Thymus (tissue), 11 donors: ENCODE measurements at regions not wholly inside any gene's neighbourhood (a gene's known extent, or its start where the extent isn't known, plus 50 kb on each side); places are given as distances from the start of the nearest gene placed in this dataset.

ENCODE experiments used
- DNase-seq, 9 donors: peaks; one replicate each; pipeline ENCODE4 v3.0.0-alpha.2; 2013; ENCODE audit warnings: low spot score in 9 of 9, low read depth in 6 of 9, missing footprints in 1 of 9
- H3K27ac ChIP-seq, 2 donors: one replicate each; pipeline ENCODE4 v1.5.1; 2013; ENCODE audit warnings: control low read depth in 1 of 2, low read depth in 1 of 2, low read length in 1 of 2, mild to moderate bottlenecking in 1 of 2, moderate library complexity in 1 of 2
- H3K27me3 ChIP-seq, 2 donors: one replicate each; pipeline ENCODE4 v1.5.1; 2013; ENCODE audit warnings: low read length in 1 of 2; ENCODE audit not compliant: control insufficient read depth in 2 of 2, insufficient read depth in 1 of 2
- H3K36me3 ChIP-seq, 2 donors: one replicate each; pipeline ENCODE4 v1.5.1; 2013; ENCODE audit warnings: low read length in 1 of 2, mild to moderate bottlenecking in 1 of 2, moderate library complexity in 1 of 2; ENCODE audit not compliant: control insufficient read depth in 2 of 2, insufficient read depth in 2 of 2
- H3K4me1 ChIP-seq, 2 donors: one replicate each; pipeline ENCODE4 v1.5.1; 2013; ENCODE audit warnings: low read length in 2 of 2; ENCODE audit not compliant: control insufficient read depth in 2 of 2, insufficient read depth in 2 of 2
- H3K4me3 ChIP-seq, 2 donors: one replicate each; pipeline ENCODE4 v1.5.1; 2013; ENCODE audit warnings: low read length in 2 of 2, control low read depth in 1 of 2, mild to moderate bottlenecking in 1 of 2
- H3K9me3 ChIP-seq, 2 donors: one replicate each; pipeline ENCODE4 v1.5.1; 2013; ENCODE audit warnings: low read length in 1 of 2, mild to moderate bottlenecking in 1 of 2; ENCODE audit not compliant: control insufficient read depth in 2 of 2, insufficient read depth in 1 of 2
- WGBS: extraction: QIAGEN DNeasy Blood & Tissue Kit; methylation state at CpG from one replicate; pipeline ENCODE4 v1.1.7; 2013; 5-methylcytosine and 5-hydroxymethylcytosine counted together
- donor health status: healthy.

DNA sequence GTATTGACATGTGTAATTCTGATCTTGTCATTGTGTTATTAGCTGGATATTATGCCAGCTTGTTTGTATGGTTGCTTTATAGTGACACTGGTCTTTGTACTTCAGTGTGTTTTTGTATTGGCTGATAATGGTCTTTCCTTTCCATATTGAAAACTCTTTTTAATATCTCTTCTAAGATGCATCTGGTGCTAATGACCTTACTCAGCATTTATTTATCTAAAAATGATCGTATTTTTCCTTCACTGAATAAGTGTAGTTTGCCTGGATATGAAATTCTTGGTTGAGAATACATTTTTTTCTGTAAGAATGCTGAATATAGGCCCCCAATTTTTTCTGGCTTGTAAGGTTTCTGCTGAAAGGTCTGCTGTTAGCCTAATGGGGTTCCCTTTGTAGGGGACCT, 465.5 kb upstream of the TMPRSS15 start:
- H3K27me3 ChIP-seq, result no peaks in the 10 kb centered on the region
- no peaks in the 10 kb centered on the region for H3K36me3 ChIP-seq
- 57% methylated on average over 1 of the region's 1 CpG for WGBS
- H3K4me3 ChIP-seq, result no peak overlapping the region
- H3K9me3 ChIP-seq, result no peaks in the 10 kb centered on the region
- H3K4me1 ChIP-seq, result no peaks in the 10 kb centered on the region
- H3K27ac ChIP-seq, result no peak overlapping the region
- no peak for DNase-seq

DNA sequence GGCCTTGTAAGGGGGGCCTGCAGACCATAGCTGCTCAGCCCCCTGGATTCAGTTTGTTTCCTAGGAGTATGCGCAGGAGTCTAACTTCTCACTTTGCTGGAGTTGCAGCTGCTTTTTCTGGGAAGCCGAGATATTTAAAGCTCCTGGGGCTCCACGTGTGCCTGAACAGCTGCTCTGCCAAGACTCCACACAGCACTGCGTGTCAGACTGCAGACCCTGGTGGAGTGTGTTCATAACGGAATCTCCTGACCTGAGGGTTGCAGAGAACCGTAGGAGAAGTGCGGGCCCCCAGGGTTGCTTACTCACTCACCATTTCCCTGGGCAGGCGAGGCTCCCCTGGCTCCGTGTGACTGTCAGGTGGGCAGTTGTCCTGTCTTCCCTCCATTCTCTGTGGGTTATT, 474.3 kb upstream of the TMPRSS15 start:
- Histone ChIP-seq H3K27ac (no peak overlapping the region), H3K4me1 (no peaks in the 10 kb centered on the region), H3K9me3 (peaks cover 3 to 16% of the 10 kb centered on the region in 2 donors), H3K36me3 (no peaks in the 10 kb centered on the region), H3K4me3 (no peak overlapping the region), H3K27me3 (no peaks in the 10 kb centered on the region)
- 67% methylated on average over 9 of the region's 9 CpGs for WGBS
- DNase-seq, result no peak

- WGBS, result 92% methylated on average over 4 of the region's 4 CpGs
- H3K9me3 ChIP-seq, result no peaks in the 10 kb centered on the region
- H3K36me3 ChIP-seq, result no peaks in the 10 kb centered on the region
- DNase-seq, result no peak
- H3K4me1 ChIP-seq, result no peaks in the 10 kb centered on the region
- H3K4me3 ChIP-seq, result no peak overlapping the region
- no peak overlapping the region for H3K27ac ChIP-seq
- no peaks in the 10 kb centered on the region for H3K27me3 ChIP-seq
Measured at GRCh38 chr21:18887922-18888602, 484.5 kb upstream of the TMPRSS15 start.

DNA sequence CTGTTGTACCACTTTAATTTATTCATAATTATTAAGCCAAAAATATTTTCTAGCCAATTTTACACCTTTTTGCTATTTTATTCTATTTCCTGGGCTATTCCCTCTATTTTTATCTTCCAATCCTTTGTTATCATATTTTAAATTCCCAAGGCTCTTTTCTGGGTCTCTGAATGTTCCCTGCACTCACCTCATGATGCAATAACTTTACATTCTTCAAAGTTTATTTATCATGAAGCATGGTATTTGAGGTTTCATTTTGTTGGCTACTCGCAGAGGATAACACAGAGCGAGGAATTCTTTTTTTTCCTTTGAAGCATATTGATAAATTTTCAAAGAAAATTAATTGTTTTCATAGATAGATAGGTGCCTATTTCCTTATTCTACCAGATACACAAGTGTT, 489.8 kb upstream of the TMPRSS15 start:
- no peak overlapping the region for H3K4me3 ChIP-seq
- WGBS, result 97% methylated on average over 2 of the region's 2 CpGs
- H3K36me3 ChIP-seq, result no peaks in the 10 kb centered on the region
- H3K9me3 ChIP-seq, result no peaks in the 10 kb centered on the region
- DNase-seq, result no peak
- no peaks in the 10 kb centered on the region for H3K4me1 ChIP-seq
- H3K27me3 ChIP-seq, result no peaks in the 10 kb centered on the region
- no peak overlapping the region for H3K27ac ChIP-seq

DNA sequence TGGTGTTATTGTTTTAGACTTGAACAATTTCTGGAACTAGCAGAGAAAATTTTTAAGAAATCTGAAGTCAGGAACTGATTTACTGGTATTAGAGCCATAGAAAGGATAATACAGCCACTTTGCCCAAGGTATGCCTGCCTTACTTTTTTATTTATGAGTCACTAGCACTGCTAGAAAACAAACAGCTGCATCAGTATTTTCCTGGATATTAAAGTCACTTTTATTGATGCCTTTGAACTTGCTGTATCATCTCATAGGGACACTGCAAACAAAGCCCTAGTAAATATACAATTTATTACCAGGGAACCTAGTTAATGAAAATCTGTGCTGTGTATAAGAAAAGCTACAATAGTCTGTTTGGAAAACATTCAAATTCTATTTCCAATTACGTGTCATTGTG, 490.8 kb upstream of the TMPRSS15 start:
- Histone ChIP-seq H3K27ac (no peak overlapping the region), H3K4me3 (no peak overlapping the region), H3K36me3 (no peaks in the 10 kb centered on the region), H3K4me1 (no peaks in the 10 kb centered on the region), H3K9me3 (no peaks in the 10 kb centered on the region), H3K27me3 (no peaks in the 10 kb centered on the region)
- DNase-seq, result no peak
- WGBS, result 28% methylated on average over 1 of the region's 1 CpG

- H3K9me3 ChIP-seq, result no peaks in the 10 kb centered on the region
- H3K4me3 ChIP-seq, result no peak overlapping the region
- no peaks in the 10 kb centered on the region for H3K27me3 ChIP-seq
- H3K27ac ChIP-seq, result no peak overlapping the region
- peak in 1 of 9 donors; percentile 9 for DNase-seq
- no peaks in the 10 kb centered on the region for H3K4me1 ChIP-seq
- H3K36me3 ChIP-seq, result no peaks in the 10 kb centered on the region
Measured at GRCh38 chr21:18899261-18899660, 495.7 kb upstream of the TMPRSS15 start.

GRCh38 chr21:18902660-18903059, 499.1 kb upstream of the TMPRSS15 start:
- DNase-seq, result no peak
- no peak overlapping the region for H3K4me3 ChIP-seq
- WGBS, result 92% methylated on average over 3 of the region's 3 CpGs
- H3K27ac ChIP-seq, result no peak overlapping the region
- H3K4me1 ChIP-seq, result no peaks in the 10 kb centered on the region
- no peaks in the 10 kb centered on the region for H3K9me3 ChIP-seq
- no peaks in the 10 kb centered on the region for H3K36me3 ChIP-seq
- no peaks in the 10 kb centered on the region for H3K27me3 ChIP-seq

- no peaks in the 10 kb centered on the region for H3K36me3 ChIP-seq
- H3K9me3 ChIP-seq, result no peaks in the 10 kb centered on the region
- H3K27ac ChIP-seq, result no peak overlapping the region
- no peaks in the 10 kb centered on the region for H3K4me1 ChIP-seq
- no peak for DNase-seq
- H3K27me3 ChIP-seq, result no peaks in the 10 kb centered on the region
- H3K4me3 ChIP-seq, result no peak overlapping the region
- WGBS, result 77% methylated on average over 2 of the region's 2 CpGs
Measured at GRCh38 chr21:18907076-18907475, 503.5 kb upstream of the TMPRSS15 start.

DNA sequence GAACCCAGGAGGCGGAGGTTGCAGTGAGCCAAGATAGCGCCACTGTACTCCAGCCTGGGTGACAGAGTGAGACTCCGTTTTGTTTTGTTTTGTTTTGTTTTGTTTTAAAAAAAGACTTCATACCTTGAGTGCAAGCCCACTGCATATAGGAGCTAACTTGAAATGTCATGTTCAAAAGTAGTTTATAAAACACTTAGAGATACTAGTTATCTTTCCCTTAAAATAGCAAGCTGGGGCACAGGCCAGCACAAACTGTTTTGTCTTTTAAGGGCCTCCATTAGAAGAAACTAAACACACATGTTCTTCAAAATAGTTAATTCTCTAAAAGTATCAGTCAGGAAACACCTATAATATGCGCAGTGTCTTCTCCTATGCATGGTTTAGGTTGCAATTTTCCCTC, 505.1 kb upstream of the TMPRSS15 start:
- no peaks in the 10 kb centered on the region for H3K9me3 ChIP-seq
- H3K27me3 ChIP-seq, result no peaks in the 10 kb centered on the region
- H3K4me3 ChIP-seq, result no peak overlapping the region
- H3K36me3 ChIP-seq, result no peaks in the 10 kb centered on the region
- H3K27ac ChIP-seq, result no peak overlapping the region
- no peaks in the 10 kb centered on the region for H3K4me1 ChIP-seq
- no peak for DNase-seq
- WGBS, result 96% methylated on average over 4 of the region's 4 CpGs

DNA sequence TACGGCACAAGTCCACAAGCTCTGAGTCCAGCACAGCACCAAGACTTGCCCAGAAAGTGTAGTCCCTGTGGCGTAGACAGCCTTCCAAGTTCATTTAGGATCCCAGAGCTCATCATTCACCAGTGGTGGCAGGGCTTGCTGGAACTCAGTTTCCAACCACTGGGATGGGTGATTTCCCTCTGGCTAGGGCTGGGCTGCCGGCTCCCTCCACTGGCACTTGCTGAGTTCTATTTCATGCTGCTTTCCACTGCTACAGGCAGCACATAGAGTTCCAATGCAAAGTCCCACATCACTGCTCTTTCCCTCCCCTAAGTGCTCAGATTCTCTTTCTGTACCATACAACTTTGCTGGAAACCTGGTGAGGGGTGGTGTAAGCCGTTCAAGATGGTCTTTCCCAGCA, 510.3 kb upstream of the TMPRSS15 start:
- Histone ChIP-seq H3K4me1 (no peaks in the 10 kb centered on the region), H3K4me3 (no peak overlapping the region), H3K27ac (no peak overlapping the region), H3K27me3 (no peaks in the 10 kb centered on the region), H3K9me3 (peaks cover 0 to 2% of the 10 kb centered on the region in 2 donors), H3K36me3 (no peaks in the 10 kb centered on the region)
- DNase-seq, result no peak
- WGBS, result 94% methylated on average over 4 of the region's 4 CpGs
